Keratinocyte (primary cell): ENCODE measurements at regions not wholly inside any gene's neighbourhood (a gene's known extent, or its start where the extent isn't known, plus 50 kb on each side); places are given as distances from the start of the nearest gene placed in this dataset.

Experiments used
- EZH2 ChIP-seq: IDR thresholded peaks from one replicate; pipeline ENCODE4 v1.6.1; 2012; ENCODE audit warnings: inconsistent platforms, mild to moderate bottlenecking, low read length, moderate library complexity
- TF ChIP-seq, protein P1 (sequence below), 3 experiments: IDR thresholded peaks in 1 of 3; conservative IDR thresholded peaks in 1 of 3; optimal IDR thresholded peaks in 1 of 3; 2 replicates in 2 of 3; 3 replicates in 1 of 3; pipeline versions ENCODE3 to v1.5.1; 2011; ENCODE audit warnings: low read length in 3 of 3, mild to moderate bottlenecking in 3 of 3, moderate library complexity in 2 of 3, control low read depth in 1 of 3, inconsistent platforms in 1 of 3; ENCODE audit not compliant: insufficient read depth in 2 of 3; ENCODE audit errors: extremely low read depth in 1 of 3

- TF ChIP-seq, protein P1, sequence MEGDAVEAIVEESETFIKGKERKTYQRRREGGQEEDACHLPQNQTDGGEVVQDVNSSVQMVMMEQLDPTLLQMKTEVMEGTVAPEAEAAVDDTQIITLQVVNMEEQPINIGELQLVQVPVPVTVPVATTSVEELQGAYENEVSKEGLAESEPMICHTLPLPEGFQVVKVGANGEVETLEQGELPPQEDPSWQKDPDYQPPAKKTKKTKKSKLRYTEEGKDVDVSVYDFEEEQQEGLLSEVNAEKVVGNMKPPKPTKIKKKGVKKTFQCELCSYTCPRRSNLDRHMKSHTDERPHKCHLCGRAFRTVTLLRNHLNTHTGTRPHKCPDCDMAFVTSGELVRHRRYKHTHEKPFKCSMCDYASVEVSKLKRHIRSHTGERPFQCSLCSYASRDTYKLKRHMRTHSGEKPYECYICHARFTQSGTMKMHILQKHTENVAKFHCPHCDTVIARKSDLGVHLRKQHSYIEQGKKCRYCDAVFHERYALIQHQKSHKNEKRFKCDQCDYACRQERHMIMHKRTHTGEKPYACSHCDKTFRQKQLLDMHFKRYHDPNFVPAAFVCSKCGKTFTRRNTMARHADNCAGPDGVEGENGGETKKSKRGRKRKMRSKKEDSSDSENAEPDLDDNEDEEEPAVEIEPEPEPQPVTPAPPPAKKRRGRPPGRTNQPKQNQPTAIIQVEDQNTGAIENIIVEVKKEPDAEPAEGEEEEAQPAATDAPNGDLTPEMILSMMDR (optimal IDR thresholded peaks at IDR 0.05 in 1 of 3, IDR thresholded peaks at IDR 0.05 in 1 of 3, conservative IDR thresholded peaks at IDR 0.05 in 1 of 3; ENCODE audit: extremely low read depth in 1 of 3, insufficient read depth in 2 of 3, low read length in 3 of 3), result no peak
- no peak for TF ChIP-seq EZH2
Observed at GRCh38 chr20:39670988-39671387, 708.8 kb downstream of the DHX35 start.
